ENCODE measurements at regions not wholly inside any gene's neighbourhood (a gene's known extent, or its start where the extent isn't known, plus 50 kb on each side); places are given as distances from the start of the nearest gene placed in this dataset.

- TF ChIP-seq CTCF (IDR thresholded peaks at IDR 0.05; ENCODE audit: insufficient read depth, low read length) (no peak), POLR2AphosphoS5 (IDR thresholded peaks at IDR 0.05; ENCODE audit: low read depth) (no peak), SPI1 (IDR thresholded peaks at IDR 0.05; ENCODE audit: borderline replicate concordance, low read depth) (no peak), GABPA (IDR thresholded peaks at IDR 0.05; ENCODE audit: low read depth) (no peak)
- TF ChIP-seq, protein P1, sequence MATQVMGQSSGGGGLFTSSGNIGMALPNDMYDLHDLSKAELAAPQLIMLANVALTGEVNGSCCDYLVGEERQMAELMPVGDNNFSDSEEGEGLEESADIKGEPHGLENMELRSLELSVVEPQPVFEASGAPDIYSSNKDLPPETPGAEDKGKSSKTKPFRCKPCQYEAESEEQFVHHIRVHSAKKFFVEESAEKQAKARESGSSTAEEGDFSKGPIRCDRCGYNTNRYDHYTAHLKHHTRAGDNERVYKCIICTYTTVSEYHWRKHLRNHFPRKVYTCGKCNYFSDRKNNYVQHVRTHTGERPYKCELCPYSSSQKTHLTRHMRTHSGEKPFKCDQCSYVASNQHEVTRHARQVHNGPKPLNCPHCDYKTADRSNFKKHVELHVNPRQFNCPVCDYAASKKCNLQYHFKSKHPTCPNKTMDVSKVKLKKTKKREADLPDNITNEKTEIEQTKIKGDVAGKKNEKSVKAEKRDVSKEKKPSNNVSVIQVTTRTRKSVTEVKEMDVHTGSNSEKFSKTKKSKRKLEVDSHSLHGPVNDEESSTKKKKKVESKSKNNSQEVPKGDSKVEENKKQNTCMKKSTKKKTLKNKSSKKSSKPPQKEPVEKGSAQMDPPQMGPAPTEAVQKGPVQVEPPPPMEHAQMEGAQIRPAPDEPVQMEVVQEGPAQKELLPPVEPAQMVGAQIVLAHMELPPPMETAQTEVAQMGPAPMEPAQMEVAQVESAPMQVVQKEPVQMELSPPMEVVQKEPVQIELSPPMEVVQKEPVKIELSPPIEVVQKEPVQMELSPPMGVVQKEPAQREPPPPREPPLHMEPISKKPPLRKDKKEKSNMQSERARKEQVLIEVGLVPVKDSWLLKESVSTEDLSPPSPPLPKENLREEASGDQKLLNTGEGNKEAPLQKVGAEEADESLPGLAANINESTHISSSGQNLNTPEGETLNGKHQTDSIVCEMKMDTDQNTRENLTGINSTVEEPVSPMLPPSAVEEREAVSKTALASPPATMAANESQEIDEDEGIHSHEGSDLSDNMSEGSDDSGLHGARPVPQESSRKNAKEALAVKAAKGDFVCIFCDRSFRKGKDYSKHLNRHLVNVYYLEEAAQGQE (IDR thresholded peaks at IDR 0.05; ENCODE audit: insufficient replicate concordance, low read depth), result no peak
These were observed 186.0 kb upstream of the PTGFR start for GRCh38 chr1:78304761-78305160.

Measured in HL-60 (cell line).